ENCODE measurements at regions not wholly inside any gene's neighbourhood (a gene's known extent, or its start where the extent isn't known, plus 50 kb on each side); places are given as distances from the start of the nearest gene placed in this dataset.

GRCh38 chr2:122564843-122565242 lies 809.4 kb downstream of the TSN start:
- H3K4me1 Mint-ChIP-seq: no peaks in the 10 kb centered on the region
- intact Hi-C loops (cut with micrococcal nuclease): no loop called here
- no peak overlapping the region for H3K4me3 Mint-ChIP-seq
- Histone ChIP-seq H3K79me2 (ENCODE audit: control insufficient read depth, insufficient read depth, low read length) (no peaks in the 10 kb centered on the region), H3K9me3 (ENCODE audit: control extremely low read depth in 1 of 3, control insufficient read depth in 2 of 3, insufficient read depth in 1 of 3, low read length in 2 of 3) (no peaks in the 10 kb centered on the region), H3K4me3 (ENCODE audit: control extremely low read depth in 1 of 5, extremely low read depth in 1 of 5, insufficient read depth in 1 of 5, low read depth in 2 of 5, low read length in 4 of 5) (no peak overlapping the region), H3K27me3 (replicated peaks in 1 of 4; ENCODE audit: control extremely low read depth in 1 of 4, control insufficient read depth in 3 of 4, insufficient read depth in 4 of 4, low read length in 3 of 4) (no peaks in the 10 kb centered on the region), H3K4me1 (ENCODE audit: control insufficient read depth in 2 of 2, insufficient read depth in 2 of 2, low read length in 2 of 2) (no peaks in the 10 kb centered on the region), H2AFZ (ENCODE audit: insufficient read depth, low read depth, low read length, poor library complexity, severe bottlenecking) (no peak overlapping the region), H3K36me3 (replicated peaks in 1 of 2; ENCODE audit: control extremely low read depth in 1 of 2, control insufficient read depth in 1 of 2, extremely low read depth in 1 of 2, insufficient read depth in 2 of 2, low read length in 1 of 2) (no peaks in the 10 kb centered on the region), H4K20me1 (ENCODE audit: control insufficient read depth, insufficient read depth, low read length, poor library complexity, severe bottlenecking) (no peaks in the 10 kb centered on the region), H3K9ac (ENCODE audit: low read length) (no peak overlapping the region), H3K27ac (ENCODE audit: low read length in 2 of 2) (no peak overlapping the region), H3K4me2 (replicated peaks; ENCODE audit: low read depth, low read length, poor library complexity, severe bottlenecking) (no peak overlapping the region)
- TF ChIP-seq EZH2 (IDR thresholded peaks at IDR 0.05; ENCODE audit: borderline replicate concordance, insufficient read depth, low read depth, low read length, poor library complexity, severe bottlenecking): no peak
- TF ChIP-seq CTCF (IDR thresholded peaks at IDR 0.05): no peak
- no peak for ATAC-seq (ENCODE audit: low read depth)
- POLR2A ChIA-PET: no interaction called here
- DNase-seq: no peak
- CTCF ChIA-PET: no interaction called here
- no peak overlapping the region for H3K27ac Mint-ChIP-seq
- WGBS (ENCODE audit: insufficient coverage): no CpG with 5 or more reads among the region's 4 CpGs
- peaks cover 2% of the 10 kb centered on the region for H3K9me3 Mint-ChIP-seq (ENCODE audit: insufficient read depth)
- no peaks in the 10 kb centered on the region for H3K27me3 Mint-ChIP-seq

DNA sequence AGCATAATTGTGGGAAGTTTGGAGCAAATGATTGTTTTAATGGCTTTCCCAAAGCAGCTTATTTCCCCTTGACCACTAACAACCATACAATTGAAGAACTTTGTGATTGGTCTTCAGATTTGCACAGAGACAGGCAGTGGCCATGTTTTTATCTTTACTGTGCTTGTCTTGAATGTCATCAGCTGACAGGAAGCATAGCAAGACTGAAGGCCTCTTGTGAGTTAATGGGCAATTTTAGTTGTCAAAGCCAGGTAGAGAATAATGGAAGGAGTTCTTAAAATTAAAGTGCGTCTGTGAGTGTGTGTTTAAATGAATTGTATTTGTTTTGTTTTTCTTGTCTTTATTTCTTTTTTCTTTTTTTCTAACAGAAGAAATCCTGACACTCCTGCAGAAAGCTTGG lies 809.9 kb downstream of the TSN start:
- no peaks in the 10 kb centered on the region for H3K36me3 ChIP-seq (replicated peaks in 1 of 2; ENCODE audit: control extremely low read depth in 1 of 2, control insufficient read depth in 1 of 2, extremely low read depth in 1 of 2, insufficient read depth in 2 of 2, low read length in 1 of 2)
- no peak overlapping the region for H3K9ac ChIP-seq (ENCODE audit: low read length)
- no peak overlapping the region for H2AFZ ChIP-seq (ENCODE audit: insufficient read depth, low read depth, low read length, poor library complexity, severe bottlenecking)
- no peak for ATAC-seq (ENCODE audit: low read depth)
- H3K79me2 ChIP-seq (ENCODE audit: control insufficient read depth, insufficient read depth, low read length): no peaks in the 10 kb centered on the region
- H3K27ac ChIP-seq (ENCODE audit: low read length in 2 of 2): no peak overlapping the region
- peaks cover 2% of the 10 kb centered on the region for H3K9me3 Mint-ChIP-seq (ENCODE audit: insufficient read depth)
- no peak overlapping the region for H3K4me2 ChIP-seq (replicated peaks; ENCODE audit: low read depth, low read length, poor library complexity, severe bottlenecking)
- TF ChIP-seq EZH2 (IDR thresholded peaks at IDR 0.05; ENCODE audit: borderline replicate concordance, insufficient read depth, low read depth, low read length, poor library complexity, severe bottlenecking) (no peak), CTCF (IDR thresholded peaks at IDR 0.05) (no peak)
- POLR2A ChIA-PET: no interaction called here
- no peak overlapping the region for H3K27ac Mint-ChIP-seq
- H3K4me1 ChIP-seq (ENCODE audit: control insufficient read depth in 2 of 2, insufficient read depth in 2 of 2, low read length in 2 of 2): no peaks in the 10 kb centered on the region
- no peaks in the 10 kb centered on the region for H4K20me1 ChIP-seq (ENCODE audit: control insufficient read depth, insufficient read depth, low read length, poor library complexity, severe bottlenecking)
- CTCF ChIA-PET: no interaction called here
- intact Hi-C loops (cut with micrococcal nuclease): no loop called here
- H3K4me1 Mint-ChIP-seq: no peaks in the 10 kb centered on the region
- no peaks in the 10 kb centered on the region for H3K27me3 Mint-ChIP-seq
- H3K9me3 ChIP-seq (ENCODE audit: control extremely low read depth in 1 of 3, control insufficient read depth in 2 of 3, insufficient read depth in 1 of 3, low read length in 2 of 3): peaks cover 0 to 3% (median 0%) of the 10 kb centered on the region in 3 donors
- WGBS (ENCODE audit: insufficient coverage): no CpG with 5 or more reads among the region's 1 CpG
- DNase-seq: no peak
- no peaks in the 10 kb centered on the region for H3K27me3 ChIP-seq (replicated peaks in 1 of 4; ENCODE audit: control extremely low read depth in 1 of 4, control insufficient read depth in 3 of 4, insufficient read depth in 4 of 4, low read length in 3 of 4)
- no peak overlapping the region for H3K4me3 Mint-ChIP-seq
- no peak overlapping the region for H3K4me3 ChIP-seq (ENCODE audit: control extremely low read depth in 1 of 5, extremely low read depth in 1 of 5, insufficient read depth in 1 of 5, low read depth in 2 of 5, low read length in 4 of 5)
